Brain microvascular endothelial cell (primary cell): ENCODE measurements at regions not wholly inside any gene's neighbourhood (a gene's known extent, or its start where the extent isn't known, plus 50 kb on each side); places are given as distances from the start of the nearest gene placed in this dataset.

ENCODE experiments used
- DNase-seq: peaks from one replicate; pipeline ENCODE4 v3.0.0-alpha.2; 2020
- H3K27ac ChIP-seq: fragments of 250-450 bp; sonication (Bioruptor Pico); 2 replicates; pipeline ENCODE4 v1.5.1; 2020; ENCODE audit warnings: mild to moderate bottlenecking, moderate library complexity
- H3K27me3 ChIP-seq: fragments of 250-450 bp; sonication (Bioruptor Pico); replicated peaks from 2 replicates; pipeline ENCODE4 v1.5.1; 2020; ENCODE audit warnings: mild to moderate bottlenecking
- H3K36me3 ChIP-seq: fragments of 250-450 bp; sonication (Bioruptor Pico); replicated peaks from 2 replicates; pipeline ENCODE4 v1.5.1; 2020; ENCODE audit warnings: mild to moderate bottlenecking
- H3K4me3 ChIP-seq: 2 replicates; pipeline ENCODE4 v1.5.1; 2011; ENCODE audit warnings: low read depth, mild to moderate bottlenecking, control low read depth, low read length, moderate library complexity
- CTCF ChIP-seq: IDR thresholded peaks from 2 replicates; pipeline ENCODE4 v1.5.1; 2011; ENCODE audit warnings: low read depth, mild to moderate bottlenecking, moderate library complexity, low read length, control low read depth, inconsistent platforms; ENCODE audit errors: missing control alignments
- in situ Hi-C: cut with HindIII; loops from 2 replicates; pipeline ENCODE4 v1.10.0; 2017; ENCODE audit warnings: low sequenced_read_pairs, low pct_ligation_motif_present

- in situ Hi-C loops, result no loop called here
- DNase-seq, result no peak
- no peak overlapping the region for H3K27ac ChIP-seq
Observed at GRCh38 chr16:62194828-62195227, 158.6 kb upstream of the CDH8 start.

GRCh38 chr16:62190426-62190825 is 154.2 kb upstream of the CDH8 start:
- in situ Hi-C loops, result no loop called here
- peak; percentile 41 for TF ChIP-seq CTCF

More at GRCh38 chr16:62194828-62195227, 158.6 kb upstream of the CDH8 start:
- TF ChIP-seq CTCF, result no peak
- Histone ChIP-seq H3K27me3 (no peaks in the 10 kb centered on the region), H3K36me3 (no peaks in the 10 kb centered on the region), H3K4me3 (no peak overlapping the region)

GRCh38 chr16:62177351-62178203 is 141.3 kb upstream of the CDH8 start:
- no peak for DNase-seq
- no peaks in the 10 kb centered on the region for H3K36me3 ChIP-seq
- in situ Hi-C loops, result no loop called here
- H3K27ac ChIP-seq, result no peak overlapping the region
- H3K4me3 ChIP-seq, result no peak overlapping the region
- no peak for TF ChIP-seq CTCF
- no peaks in the 10 kb centered on the region for H3K27me3 ChIP-seq

More at GRCh38 chr16:62190426-62190825, 154.2 kb upstream of the CDH8 start:
- no peak for DNase-seq
- H3K4me3 ChIP-seq, result no peak overlapping the region
- H3K36me3 ChIP-seq, result no peaks in the 10 kb centered on the region
- H3K27ac ChIP-seq, result no peak overlapping the region
- no peaks in the 10 kb centered on the region for H3K27me3 ChIP-seq

GRCh38 chr16:62170642-62171041 is 134.4 kb upstream of the CDH8 start:
- in situ Hi-C loops, result no loop called here
- DNase-seq, result no peak
- Histone ChIP-seq H3K27me3 (no peaks in the 10 kb centered on the region), H3K36me3 (no peaks in the 10 kb centered on the region), H3K27ac (no peak overlapping the region), H3K4me3 (no peak overlapping the region)
- no peak for TF ChIP-seq CTCF

GRCh38 chr16:62167551-62167950 is 131.3 kb upstream of the CDH8 start:
- no peak for TF ChIP-seq CTCF
- in situ Hi-C loops, result no loop called here
- Histone ChIP-seq H3K27me3 (no peaks in the 10 kb centered on the region), H3K27ac (no peak overlapping the region), H3K4me3 (no peak overlapping the region), H3K36me3 (no peaks in the 10 kb centered on the region)
- no peak for DNase-seq
